Keratinocyte (primary cell): ENCODE measurements at regions not wholly inside any gene's neighbourhood (a gene's known extent, or its start where the extent isn't known, plus 50 kb on each side); places are given as distances from the start of the nearest gene placed in this dataset.
"Not testable (repeated sequence)": the region's sequence is repeated elsewhere in the genome, so short reads cannot be mapped to it uniquely, and the experiment has no call there.

Source experiments
- DNase-seq: peaks from one replicate; pipeline ENCODE4 v3.0.0-alpha.2; 2011; ENCODE audit warnings: low read depth, missing footprints, low spot score
- FAIRE-seq: peaks from 2 replicates; lab custom pipeline; 2011; peaks lifted over from hg19 to GRCh38; lab: Jason Lieb, UNC
- H2AFZ ChIP-seq: 2 replicates; pipeline ENCODE4 v1.6.0; 2012; ENCODE audit warnings: low read length, control low read depth, inconsistent platforms; ENCODE audit not compliant: control insufficient read depth
- H3K27ac ChIP-seq: 2 replicates; pipeline ENCODE4 v1.5.1; 2011; ENCODE audit warnings: low read length; ENCODE audit not compliant: control insufficient read depth, insufficient read depth
- H3K27me3 ChIP-seq: 3 replicates; pipeline ENCODE4 v1.6.0; 2011; ENCODE audit warnings: low read length; ENCODE audit not compliant: control insufficient read depth, insufficient read depth; ENCODE audit errors: extremely low read depth
- H3K36me3 ChIP-seq, 2 experiments: 2 replicates in 1 of 2; 3 replicates in 1 of 2; pipeline ENCODE4 v1.5.1; 2011; ENCODE audit warnings: low read length in 2 of 2, mild to moderate bottlenecking in 1 of 2; ENCODE audit not compliant: control insufficient read depth in 2 of 2, insufficient read depth in 2 of 2; ENCODE audit errors: extremely low read depth in 1 of 2
- H3K4me1 ChIP-seq: 3 replicates; pipeline ENCODE4 v1.5.1; 2011; ENCODE audit warnings: low read length; ENCODE audit not compliant: control insufficient read depth, insufficient read depth; ENCODE audit errors: extremely low read depth
- H3K4me2 ChIP-seq: 3 replicates; pipeline ENCODE4 v1.6.0; 2011; ENCODE audit warnings: low read depth, low read length; ENCODE audit not compliant: control insufficient read depth, insufficient read depth; ENCODE audit errors: extremely low read depth
- H3K4me3 ChIP-seq, 3 experiments: fragments of 200-600 bp in 1 of 3; sonication (generic) in 1 of 3; 2 replicates in 2 of 3; 3 replicates in 1 of 3; pipeline ENCODE4 v1.5.1; 2011 to 2016; ENCODE audit warnings: low read length in 3 of 3, mild to moderate bottlenecking in 3 of 3, control low read depth in 2 of 3, inconsistent platforms in 1 of 3, low read depth in 1 of 3, mixed read lengths in 1 of 3, mixed run types in 1 of 3, moderate library complexity in 1 of 3; ENCODE audit not compliant: control insufficient read depth in 2 of 3, insufficient read depth in 2 of 3; ENCODE audit errors: extremely low read depth in 1 of 3
- H3K79me2 ChIP-seq: 2 replicates; pipeline ENCODE4 v1.6.0; 2012; ENCODE audit warnings: low read length; ENCODE audit not compliant: control insufficient read depth, insufficient read depth
- H3K9ac ChIP-seq: 3 replicates; pipeline ENCODE4 v1.6.0; 2011; ENCODE audit warnings: low read length; ENCODE audit not compliant: control insufficient read depth, insufficient read depth; ENCODE audit errors: extremely low read depth
- H3K9me1 ChIP-seq: 3 replicates; pipeline ENCODE4 v1.6.0; 2011; ENCODE audit warnings: low read length; ENCODE audit not compliant: control insufficient read depth, insufficient read depth; ENCODE audit errors: extremely low read depth
- H3K9me3 ChIP-seq: 2 replicates; pipeline ENCODE4 v1.5.1; 2012; ENCODE audit warnings: low read depth, low read length; ENCODE audit not compliant: control insufficient read depth
- H4K20me1 ChIP-seq: 3 replicates; pipeline ENCODE4 v1.6.0; 2011; ENCODE audit warnings: low read length; ENCODE audit not compliant: control insufficient read depth, insufficient read depth; ENCODE audit errors: extremely low read depth
- dilution Hi-C: fragments of 300-500 bp; cut with MboI; formaldehyde crosslinking; loops from one replicate; pipeline ENCODE4 v1.7.0; 2020; ENCODE audit warnings: low sequenced_read_pairs; ENCODE audit not compliant: extremely low pct_ligation_motif_present

DNA sequence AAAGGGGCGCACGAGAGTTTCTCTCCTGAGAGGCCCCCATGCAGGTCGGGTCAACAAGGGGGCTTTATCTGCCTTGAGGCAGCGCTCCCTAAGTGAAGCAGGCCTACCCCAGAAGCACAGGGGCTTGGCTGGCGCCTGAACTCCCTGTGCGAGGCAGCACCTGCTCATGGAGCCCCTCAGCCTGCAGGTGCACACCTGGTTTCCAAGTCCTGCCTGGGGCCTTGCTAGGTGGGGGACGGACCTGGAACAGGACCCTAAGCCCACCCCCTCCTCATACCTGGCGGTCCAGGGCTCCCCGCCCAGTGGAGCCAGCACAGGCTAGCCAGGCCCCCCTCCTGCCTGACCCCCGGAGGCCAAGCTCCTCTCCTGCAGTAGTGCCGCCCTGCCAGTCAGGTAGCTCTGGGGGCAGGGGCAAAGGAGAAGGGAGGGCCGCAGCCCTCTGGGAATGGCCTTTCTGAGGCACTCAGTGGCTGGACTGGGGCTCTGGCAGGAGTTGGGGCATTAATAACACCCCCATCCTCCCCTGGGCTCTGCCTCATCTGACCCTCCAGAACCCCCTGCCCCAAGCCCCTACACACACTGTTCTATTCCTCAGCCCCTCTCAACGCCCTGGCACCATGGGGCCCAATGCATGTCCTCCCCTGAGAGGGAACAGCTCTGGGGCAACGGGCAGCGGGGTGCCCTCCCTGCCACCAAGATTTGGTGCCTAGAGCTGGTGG lies 137.9 kb upstream of the PTPN20 start:
- H3K4me2 ChIP-seq, H4K20me1 ChIP-seq, H3K36me3 ChIP-seq, H3K9me3 ChIP-seq, H3K27me3 ChIP-seq, H3K79me2 ChIP-seq, H3K27ac ChIP-seq, FAIRE-seq, dilution Hi-C loops, H3K9me1 ChIP-seq, H2AFZ ChIP-seq, DNase-seq, H3K9ac ChIP-seq, H3K4me1 ChIP-seq, H3K4me3 ChIP-seq: not testable (repeated sequence)

DNA sequence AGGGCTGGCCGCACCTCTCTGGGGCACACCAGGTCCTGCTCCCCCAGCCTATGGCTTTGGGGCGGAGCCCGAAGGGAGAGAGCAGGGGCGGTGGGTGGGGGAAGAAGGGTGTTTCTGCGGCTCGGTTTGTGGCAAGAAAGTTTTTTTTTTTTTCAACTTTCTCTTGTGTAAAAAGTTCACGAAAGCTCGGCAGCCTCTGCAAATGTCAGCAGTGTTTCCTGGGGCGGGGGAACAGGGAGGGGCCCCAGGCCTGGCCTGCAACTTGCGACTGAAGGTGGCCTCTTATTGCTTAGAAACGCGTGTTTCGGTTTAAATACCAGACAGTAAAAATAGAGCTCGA lies 137.4 kb upstream of the PTPN20 start:
- H4K20me1 ChIP-seq, H2AFZ ChIP-seq, FAIRE-seq, DNase-seq, H3K27me3 ChIP-seq, H3K9me3 ChIP-seq, H3K4me3 ChIP-seq, H3K79me2 ChIP-seq, H3K4me1 ChIP-seq, H3K9me1 ChIP-seq, dilution Hi-C loops, H3K9ac ChIP-seq, H3K4me2 ChIP-seq, H3K36me3 ChIP-seq, H3K27ac ChIP-seq: not testable (repeated sequence)

DNA sequence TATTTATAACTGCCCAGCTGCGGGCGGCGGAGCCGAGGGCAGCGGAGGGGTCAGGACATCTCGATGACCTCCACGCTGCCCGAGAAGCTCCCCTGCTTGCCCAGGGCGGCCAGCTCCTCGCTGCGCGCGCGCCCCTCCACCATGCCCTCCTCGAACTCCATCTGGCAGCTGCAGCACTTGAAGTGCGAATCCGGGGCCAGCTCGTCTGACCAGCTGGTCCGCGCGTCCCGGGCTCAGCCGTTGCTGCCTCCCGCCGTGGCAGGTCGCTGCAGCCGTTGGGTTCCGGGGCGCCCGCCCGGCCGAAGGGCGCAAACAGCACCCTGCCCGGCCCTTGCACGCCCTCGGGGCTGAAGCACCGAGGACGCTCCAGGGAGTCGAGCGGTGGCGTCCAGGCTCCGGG lies 136.9 kb upstream of the PTPN20 start:
- H3K9me3 ChIP-seq, H3K4me3 ChIP-seq, H3K36me3 ChIP-seq, H3K4me1 ChIP-seq, H3K9me1 ChIP-seq, FAIRE-seq, dilution Hi-C loops, H3K27me3 ChIP-seq, H3K79me2 ChIP-seq, H2AFZ ChIP-seq, H3K27ac ChIP-seq, H4K20me1 ChIP-seq, DNase-seq, H3K4me2 ChIP-seq, H3K9ac ChIP-seq: not testable (repeated sequence)

DNA sequence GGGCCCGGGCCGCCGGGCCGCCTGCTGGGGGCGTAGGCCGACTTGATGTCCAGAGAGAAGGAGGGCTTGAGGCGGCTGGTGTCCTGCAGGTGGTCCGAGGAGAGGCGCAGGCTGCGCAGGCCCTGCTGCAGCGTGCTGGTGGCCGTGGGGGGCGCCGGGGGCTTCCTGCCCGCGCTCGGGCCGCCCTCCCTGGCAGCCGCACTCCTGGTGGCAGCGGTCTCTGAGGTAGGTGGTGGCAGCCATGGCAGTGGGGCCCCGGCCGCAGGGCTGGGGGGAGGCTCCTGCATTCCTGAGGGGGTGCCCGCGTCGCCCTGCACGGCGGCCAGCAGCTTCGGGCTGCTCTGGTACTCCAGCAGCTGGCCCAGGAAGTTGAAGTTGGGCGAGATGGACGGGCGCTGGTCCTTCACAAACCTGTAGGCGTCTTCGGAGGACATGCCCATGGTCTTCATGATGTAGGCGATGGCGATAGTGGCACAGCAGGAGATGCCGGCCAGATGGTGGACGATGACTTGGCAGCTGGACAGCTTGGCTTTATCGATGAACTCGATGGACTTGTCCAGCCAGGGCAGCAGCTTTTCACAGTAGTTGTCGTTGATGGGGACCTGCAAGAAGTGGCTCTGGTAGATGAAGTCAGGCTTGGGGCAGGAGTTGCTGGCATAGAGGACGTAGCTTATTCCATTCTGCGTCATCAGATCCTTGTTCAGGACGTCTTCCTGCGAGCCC lies 136.1 kb upstream of the PTPN20 start:
- H3K9ac ChIP-seq, H3K4me2 ChIP-seq, H3K4me1 ChIP-seq, DNase-seq, H3K27me3 ChIP-seq, H3K27ac ChIP-seq, H4K20me1 ChIP-seq, H3K79me2 ChIP-seq, H2AFZ ChIP-seq, H3K9me3 ChIP-seq, H3K9me1 ChIP-seq, H3K4me3 ChIP-seq, H3K36me3 ChIP-seq, dilution Hi-C loops, FAIRE-seq: not testable (repeated sequence)

DNA sequence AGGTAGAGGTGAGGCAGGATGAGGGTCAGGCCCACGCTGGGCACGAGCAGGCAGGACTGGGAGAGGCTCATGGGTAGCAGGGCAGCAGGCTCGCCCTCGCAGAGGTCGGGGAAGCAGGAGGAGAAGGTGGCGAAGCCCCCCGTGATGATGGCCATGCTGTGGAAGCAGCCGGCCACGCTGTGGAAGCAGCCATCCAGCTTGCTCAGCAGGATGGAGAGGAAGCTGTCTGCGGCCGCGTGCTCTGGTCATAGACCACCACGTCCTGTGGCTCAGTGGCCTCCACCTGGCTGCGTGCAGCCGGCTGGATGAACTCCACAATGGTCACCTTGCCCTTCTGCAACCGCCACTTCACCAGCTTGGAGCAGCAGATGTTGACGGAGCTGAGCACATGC lies 135.6 kb upstream of the PTPN20 start:
- dilution Hi-C loops, H3K9ac ChIP-seq, H3K4me1 ChIP-seq, H3K36me3 ChIP-seq, H2AFZ ChIP-seq, DNase-seq, H3K27ac ChIP-seq, H3K9me3 ChIP-seq, H3K9me1 ChIP-seq, H3K4me2 ChIP-seq, H3K4me3 ChIP-seq, H3K79me2 ChIP-seq, H3K27me3 ChIP-seq, H4K20me1 ChIP-seq, FAIRE-seq: not testable (repeated sequence)
